ENCODE measurements at regions not wholly inside any gene's neighbourhood (a gene's known extent, or its start where the extent isn't known, plus 50 kb on each side); places are given as distances from the start of the nearest gene placed in this dataset.
"Not testable (repeated sequence)": the region's sequence is repeated elsewhere in the genome, so short reads cannot be mapped to it uniquely, and the experiment has no call there.

- not testable (repeated sequence) for H3K14ac ChIP-seq (ENCODE audit: low read length); H3K4ac ChIP-seq (ENCODE audit: low read length); H3K23ac ChIP-seq (ENCODE audit: low read depth, low read length, poor library complexity); H2BK5ac ChIP-seq (ENCODE audit: low read length); H3K36me3 ChIP-seq (replicated peaks in 1 of 2; ENCODE audit: control insufficient read depth in 2 of 2, insufficient read depth in 2 of 2, low read length in 2 of 2); DNase-seq (ENCODE audit: low spot score); H3K27me3 ChIP-seq (ENCODE audit: control insufficient read depth in 3 of 3, insufficient read depth in 3 of 3, low read depth in 1 of 3, low read length in 3 of 3); H3K27ac ChIP-seq (replicated peaks; ENCODE audit: low read length); H3K4me3 ChIP-seq (ENCODE audit: low read length in 2 of 2); H2AFZ ChIP-seq (ENCODE audit: low read length); H3K9ac ChIP-seq (ENCODE audit: low read depth, low read length, poor library complexity); H3K79me1 ChIP-seq (ENCODE audit: low read depth, low read length); H3K18ac ChIP-seq (ENCODE audit: low read length); H4K91ac ChIP-seq (ENCODE audit: low read depth, low read length, poor library complexity); H2BK12ac ChIP-seq (ENCODE audit: low read length); H2BK15ac ChIP-seq (ENCODE audit: low read length); H4K8ac ChIP-seq (ENCODE audit: low read depth, low read length); H3K4me1 ChIP-seq (ENCODE audit: control insufficient read depth in 2 of 2, insufficient read depth in 1 of 2, low read depth in 1 of 2, low read length in 2 of 2); H2AK5ac ChIP-seq (ENCODE audit: low read depth, low read length); H2BK120ac ChIP-seq (ENCODE audit: low read depth, low read length); H3K9me3 ChIP-seq (replicated peaks in 1 of 2; ENCODE audit: control insufficient read depth in 2 of 2, insufficient read depth in 1 of 2, low read depth in 1 of 2, low read length in 2 of 2)
- no CpG with 5 or more reads among the region's 35 CpGs for WGBS, 2 donors (ENCODE audit: extremely low coverage in 2 of 2, insufficient read length in 2 of 2, insufficient replicate concordance in 1 of 2)
- peak overlapping the region; percentile 25 for H3K4me2 ChIP-seq (ENCODE audit: insufficient read depth, low read length, poor library complexity, severe bottlenecking)
These were observed 547.2 kb downstream of the FAM72C start for GRCh38 chr1:143424491-143425032.

- not testable (repeated sequence) for H2BK15ac ChIP-seq (ENCODE audit: low read length); H4K8ac ChIP-seq (ENCODE audit: low read depth, low read length); H3K27ac ChIP-seq (replicated peaks; ENCODE audit: low read length); H3K4me1 ChIP-seq (ENCODE audit: control insufficient read depth in 2 of 2, insufficient read depth in 1 of 2, low read depth in 1 of 2, low read length in 2 of 2); H3K18ac ChIP-seq (ENCODE audit: low read length); H2BK12ac ChIP-seq (ENCODE audit: low read length); H3K14ac ChIP-seq (ENCODE audit: low read length); H3K27me3 ChIP-seq (ENCODE audit: control insufficient read depth in 3 of 3, insufficient read depth in 3 of 3, low read depth in 1 of 3, low read length in 3 of 3); H3K79me1 ChIP-seq (ENCODE audit: low read depth, low read length); H4K91ac ChIP-seq (ENCODE audit: low read depth, low read length, poor library complexity); H3K36me3 ChIP-seq (replicated peaks in 1 of 2; ENCODE audit: control insufficient read depth in 2 of 2, insufficient read depth in 2 of 2, low read length in 2 of 2); H2BK120ac ChIP-seq (ENCODE audit: low read depth, low read length); H2BK5ac ChIP-seq (ENCODE audit: low read length); H3K23ac ChIP-seq (ENCODE audit: low read depth, low read length, poor library complexity); DNase-seq (ENCODE audit: low spot score); H3K9me3 ChIP-seq (replicated peaks in 1 of 2; ENCODE audit: control insufficient read depth in 2 of 2, insufficient read depth in 1 of 2, low read depth in 1 of 2, low read length in 2 of 2); H3K4ac ChIP-seq (ENCODE audit: low read length); H3K4me3 ChIP-seq (ENCODE audit: low read length in 2 of 2); H2AFZ ChIP-seq (ENCODE audit: low read length); H2AK5ac ChIP-seq (ENCODE audit: low read depth, low read length); H3K4me2 ChIP-seq (ENCODE audit: insufficient read depth, low read length, poor library complexity, severe bottlenecking); H3K9ac ChIP-seq (ENCODE audit: low read depth, low read length, poor library complexity)
- WGBS, 2 donors (ENCODE audit: extremely low coverage in 2 of 2, insufficient read length in 2 of 2, insufficient replicate concordance in 1 of 2): no CpG with 5 or more reads among the region's 12 CpGs
These were observed 548.0 kb downstream of the FAM72C start for GRCh38 chr1:143423832-143424231.

GRCh38 chr1:143421290-143421689, 550.5 kb downstream of the FAM72C start:
- H3K79me1 ChIP-seq (ENCODE audit: low read depth, low read length); H2AK5ac ChIP-seq (ENCODE audit: low read depth, low read length); H3K27ac ChIP-seq (replicated peaks; ENCODE audit: low read length); H3K27me3 ChIP-seq (ENCODE audit: control insufficient read depth in 3 of 3, insufficient read depth in 3 of 3, low read depth in 1 of 3, low read length in 3 of 3); DNase-seq (ENCODE audit: low spot score); H3K4me2 ChIP-seq (ENCODE audit: insufficient read depth, low read length, poor library complexity, severe bottlenecking); H2AFZ ChIP-seq (ENCODE audit: low read length); H2BK5ac ChIP-seq (ENCODE audit: low read length); H3K14ac ChIP-seq (ENCODE audit: low read length); H3K36me3 ChIP-seq (replicated peaks in 1 of 2; ENCODE audit: control insufficient read depth in 2 of 2, insufficient read depth in 2 of 2, low read length in 2 of 2); H4K91ac ChIP-seq (ENCODE audit: low read depth, low read length, poor library complexity); H3K9ac ChIP-seq (ENCODE audit: low read depth, low read length, poor library complexity); H2BK15ac ChIP-seq (ENCODE audit: low read length); H3K18ac ChIP-seq (ENCODE audit: low read length); H4K8ac ChIP-seq (ENCODE audit: low read depth, low read length); H2BK12ac ChIP-seq (ENCODE audit: low read length); H3K4me3 ChIP-seq (ENCODE audit: low read length in 2 of 2); H3K4me1 ChIP-seq (ENCODE audit: control insufficient read depth in 2 of 2, insufficient read depth in 1 of 2, low read depth in 1 of 2, low read length in 2 of 2); H2BK120ac ChIP-seq (ENCODE audit: low read depth, low read length); H3K4ac ChIP-seq (ENCODE audit: low read length); H3K9me3 ChIP-seq (replicated peaks in 1 of 2; ENCODE audit: control insufficient read depth in 2 of 2, insufficient read depth in 1 of 2, low read depth in 1 of 2, low read length in 2 of 2); H3K23ac ChIP-seq (ENCODE audit: low read depth, low read length, poor library complexity): not testable (repeated sequence)
- WGBS, 2 donors (ENCODE audit: extremely low coverage in 2 of 2, insufficient read length in 2 of 2, insufficient replicate concordance in 1 of 2): no CpG with 5 or more reads among the region's 9 CpGs
